ENCODE measurements at regions not wholly inside any gene's neighbourhood (a gene's known extent, or its start where the extent isn't known, plus 50 kb on each side); places are given as distances from the start of the nearest gene placed in this dataset.
"Not testable (repeated sequence)": the region's sequence is repeated elsewhere in the genome, so short reads cannot be mapped to it uniquely, and the experiment has no call there.

GRCh38 chr15:69612112-69612511 lies 159.5 kb downstream of the RPLP1 start:
- intact Hi-C loops (cut with micrococcal nuclease), result no loop called here
- ATAC-seq (peak; percentile 79), DNase-seq (no peak)

GRCh38 chr15:69613182-69613581 lies 160.6 kb downstream of the RPLP1 start:
- intact Hi-C loops (cut with micrococcal nuclease), result no loop called here
- no peak for ATAC-seq
- no peak for DNase-seq

GRCh38 chr15:69613988-69614387 lies 161.4 kb downstream of the RPLP1 start:
- peak; percentile 32 for ATAC-seq
- no peak for DNase-seq
- intact Hi-C loops (cut with micrococcal nuclease), result no loop called here

GRCh38 chr15:69615736-69616135 lies 163.1 kb downstream of the RPLP1 start:
- ATAC-seq (no peak), DNase-seq (no peak)
- intact Hi-C loops (cut with micrococcal nuclease), result no loop called here

GRCh38 chr15:69616558-69616957 lies 163.9 kb downstream of the RPLP1 start:
- DNase-seq (no peak), ATAC-seq (no peak)
- intact Hi-C loops (cut with micrococcal nuclease), result no loop called here

GRCh38 chr15:69617144-69617543 lies 164.5 kb downstream of the RPLP1 start:
- intact Hi-C loops (cut with micrococcal nuclease); ATAC-seq; DNase-seq: not testable (repeated sequence)

- no peak for DNase-seq
- intact Hi-C loops (cut with micrococcal nuclease), result no loop called here
- ATAC-seq, result no peak
Observed at GRCh38 chr15:69623392-69624154, 171.0 kb downstream of the RPLP1 start.

- DNase-seq, result no peak
- intact Hi-C loops (cut with micrococcal nuclease), result no loop called here
- ATAC-seq, result no peak
Observed at GRCh38 chr15:69624155-69624520, 171.5 kb downstream of the RPLP1 start.

- DNase-seq, result no peak
- no peak for ATAC-seq
- intact Hi-C loops (cut with micrococcal nuclease), result no loop called here
Observed at GRCh38 chr15:69624816-69625215, 172.2 kb downstream of the RPLP1 start.

GRCh38 chr15:69625328-69625727 lies 172.7 kb downstream of the RPLP1 start:
- no peak for DNase-seq
- ATAC-seq, result no peak
- intact Hi-C loops (cut with micrococcal nuclease), result no loop called here

GRCh38 chr15:69626095-69627066 lies 173.8 kb downstream of the RPLP1 start:
- DNase-seq (no peak), ATAC-seq (no peak)
- intact Hi-C loops (cut with micrococcal nuclease), result no loop called here

GRCh38 chr15:69627548-69628158 lies 175.0 kb downstream of the RPLP1 start:
- ATAC-seq (no peak), DNase-seq (no peak)
- intact Hi-C loops (cut with micrococcal nuclease), result no loop called here

GRCh38 chr15:69628256-69629093 lies 175.9 kb downstream of the RPLP1 start:
- intact Hi-C loops (cut with micrococcal nuclease), result no loop called here
- ATAC-seq, result no peak
- no peak for DNase-seq

- DNase-seq (no peak), ATAC-seq (no peak)
- intact Hi-C loops (cut with micrococcal nuclease), result no loop called here
Observed at GRCh38 chr15:69629631-69630161, 177.1 kb downstream of the RPLP1 start.

- DNase-seq, result no peak
- no peak for ATAC-seq
- intact Hi-C loops (cut with micrococcal nuclease), result no loop called here
Observed at GRCh38 chr15:69631005-69631404, 178.4 kb downstream of the RPLP1 start.

- intact Hi-C loops (cut with micrococcal nuclease), result no loop called here
- ATAC-seq, result no peak
- DNase-seq, result no peak
Observed at GRCh38 chr15:69631978-69632377, 179.4 kb downstream of the RPLP1 start.

GRCh38 chr15:69634860-69635259 lies 182.2 kb downstream of the RPLP1 start:
- intact Hi-C loops (cut with micrococcal nuclease), result no loop called here
- ATAC-seq (no peak), DNase-seq (no peak)

- DNase-seq (no peak), ATAC-seq (no peak)
- intact Hi-C loops (cut with micrococcal nuclease), result no loop called here
Observed at GRCh38 chr15:69636169-69636915, 183.7 kb downstream of the RPLP1 start.

Measured in left ventricle myocardium superior (tissue), 1 donor.